Inflammatory macrophage treated with lipopolysaccharide for 1 hour (primary cell): ENCODE measurements at regions not wholly inside any gene's neighbourhood (a gene's known extent, or its start where the extent isn't known, plus 50 kb on each side); places are given as distances from the start of the nearest gene placed in this dataset.

Source experiments
- DNase-seq, 2 donors: peaks; one replicate each; pipeline ENCODE4 v3.0.0-alpha.2; 2020 to 2022

DNA sequence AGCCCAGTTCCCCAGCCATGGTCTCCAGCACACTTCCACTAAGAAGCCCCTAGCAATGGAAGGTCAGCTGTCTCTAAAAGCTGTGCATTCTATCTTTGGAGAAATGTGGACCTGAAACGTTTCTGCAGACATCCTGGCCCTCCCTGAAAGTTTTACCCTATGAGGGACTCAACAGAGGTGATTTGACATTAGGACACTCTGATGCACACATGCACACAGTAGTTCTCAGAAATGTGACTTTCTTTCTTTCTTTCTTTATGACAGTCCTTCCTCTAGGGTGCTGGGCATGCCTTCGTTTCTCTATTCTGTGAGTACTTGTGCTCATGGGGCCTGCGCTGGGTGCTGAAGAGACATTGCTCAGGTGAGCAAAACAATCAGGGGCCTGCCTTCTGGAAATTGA lies 857.3 kb downstream of the RNF144A start:
- no peak for DNase-seq

DNA sequence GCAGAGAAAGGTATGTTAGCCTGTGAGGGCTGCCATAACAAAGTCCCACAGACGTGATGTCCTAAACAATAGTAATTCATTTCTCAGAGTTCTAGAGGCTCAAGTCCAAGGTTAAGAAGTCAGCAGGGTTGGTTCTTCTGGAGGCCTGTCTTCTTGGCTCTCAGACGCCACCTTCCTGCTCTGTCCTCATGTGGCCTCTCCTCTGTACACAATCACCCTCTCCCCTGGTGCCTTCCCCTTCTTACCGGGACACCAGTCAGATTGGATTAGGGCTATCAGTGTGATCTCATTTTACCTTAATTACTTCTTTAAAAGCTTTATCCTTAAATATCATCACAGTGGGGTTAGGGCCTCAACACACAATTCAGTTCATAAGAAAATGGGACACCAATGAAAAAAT lies 860.5 kb downstream of the RNF144A start:
- DNase-seq: no peak

DNA sequence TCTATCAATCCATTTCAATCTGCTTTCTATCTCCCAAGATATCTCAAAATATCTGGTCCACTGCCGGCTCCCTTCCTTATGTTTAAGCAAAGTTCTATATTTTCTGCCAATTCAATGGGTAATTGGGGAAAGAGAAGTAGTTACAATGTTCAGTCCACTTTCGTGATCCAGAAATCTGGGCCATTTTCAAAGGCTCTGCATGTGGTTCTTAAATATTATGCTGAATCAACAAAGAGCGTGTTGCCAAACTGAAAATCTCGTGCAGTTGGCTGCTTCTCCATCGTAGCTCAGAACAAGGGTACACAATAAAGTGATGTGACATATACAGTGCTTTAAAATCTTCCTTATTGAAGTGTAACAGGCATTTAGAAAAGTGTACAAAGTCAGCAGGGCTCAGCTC lies 863.1 kb downstream of the RNF144A start:
- no peak for DNase-seq

GRCh38 chr2:7785700-7786099 lies 868.5 kb downstream of the RNF144A start:
- peak; percentile 6 to 9 for DNase-seq

GRCh38 chr2:7788736-7789135 lies 871.5 kb downstream of the RNF144A start:
- DNase-seq: no peak

DNA sequence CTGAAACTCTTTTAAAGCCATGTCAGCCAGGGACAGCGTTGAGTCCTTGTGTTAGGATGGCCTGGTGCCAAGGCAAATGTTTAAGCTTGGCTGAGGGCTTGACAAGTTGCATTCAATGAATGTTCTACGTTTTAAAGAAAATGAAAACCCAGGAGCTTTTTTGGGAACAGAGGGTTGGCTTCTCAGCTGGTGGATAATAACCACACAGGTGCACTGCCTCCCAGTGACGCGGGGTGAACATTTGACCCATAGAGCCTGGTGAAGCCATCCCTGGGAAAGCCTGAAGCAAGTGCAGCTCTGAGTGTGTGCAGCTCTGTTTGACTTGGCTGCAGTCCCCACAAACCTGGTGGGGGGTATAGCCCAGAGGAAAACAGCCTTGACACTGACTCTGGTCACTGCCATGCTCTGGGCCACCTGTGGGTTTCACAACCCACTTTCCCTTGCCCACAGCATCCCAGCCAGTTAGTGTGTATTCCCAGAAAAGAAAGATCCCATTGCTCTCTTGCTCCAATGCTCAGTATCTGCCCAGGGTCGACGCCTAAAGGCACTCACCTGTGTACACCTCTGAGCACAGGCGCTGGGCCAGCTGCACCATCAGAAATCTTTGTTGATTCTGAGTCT lies 874.9 kb downstream of the RNF144A start:
- no peak for DNase-seq

GRCh38 chr2:7795778-7796563 lies 878.8 kb downstream of the RNF144A start:
- peak; percentile 79 for DNase-seq

DNA sequence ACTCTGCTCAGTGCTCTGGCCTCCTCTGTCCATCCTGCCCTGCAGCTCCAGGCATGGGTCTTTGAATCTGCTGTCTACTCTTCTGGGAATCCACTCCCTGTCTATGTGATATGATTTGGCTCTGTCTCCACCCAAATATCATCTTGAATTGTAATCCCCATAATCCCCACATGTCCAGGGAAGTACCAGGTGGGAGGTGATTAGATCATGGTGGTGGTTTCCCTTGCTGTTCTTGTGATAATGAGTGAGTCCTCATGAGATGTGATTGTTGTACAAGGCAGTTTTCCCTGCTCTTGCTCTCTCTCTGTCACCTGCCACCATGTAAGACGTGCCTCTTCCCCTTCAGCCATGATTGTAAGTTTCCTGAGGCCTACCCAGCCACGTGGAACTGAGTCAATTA lies 881.8 kb upstream of the ID2 start:
- DNase-seq: peak; percentile 23 to 75

GRCh38 chr2:7801212-7801611 lies 880.6 kb upstream of the ID2 start:
- DNase-seq: no peak

DNA sequence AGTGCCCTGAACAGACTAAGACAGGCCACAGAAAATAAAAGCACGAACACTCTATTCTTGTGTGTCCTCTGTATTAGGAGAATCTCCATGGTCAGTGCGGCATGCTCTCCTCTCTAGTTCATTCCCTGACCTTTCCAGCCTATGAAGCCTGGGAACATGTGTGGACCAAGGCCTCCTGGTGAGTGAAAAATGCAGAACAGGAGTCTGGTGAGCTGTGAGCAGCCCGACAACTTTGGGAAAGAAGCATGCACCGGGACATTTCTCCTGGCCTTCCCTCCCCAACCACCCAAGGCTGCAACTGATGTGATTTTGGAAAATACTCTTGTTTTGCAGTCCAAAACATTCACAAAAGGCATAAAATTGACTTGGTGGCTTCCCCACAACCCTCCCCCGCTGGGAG lies 878.3 kb upstream of the ID2 start:
- no peak for DNase-seq

DNA sequence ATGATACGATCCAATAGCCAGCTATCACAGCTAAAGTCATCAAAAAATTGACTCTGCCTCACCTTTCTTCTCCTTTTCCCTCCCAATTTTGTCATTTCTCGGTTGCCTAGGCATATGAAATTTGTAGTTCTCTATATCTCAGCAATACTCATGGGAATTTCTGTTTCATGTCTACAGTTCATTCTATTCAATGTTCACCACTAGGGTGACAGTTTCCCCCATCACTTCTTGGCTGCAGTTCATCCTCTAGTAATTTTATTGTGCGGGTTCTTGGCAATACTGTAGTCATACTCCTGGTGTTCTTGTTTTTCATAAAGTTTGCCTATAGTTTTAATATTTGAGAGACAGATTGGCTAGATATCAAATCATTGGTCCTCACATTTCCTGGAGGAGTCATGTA lies 872.2 kb upstream of the ID2 start:
- DNase-seq: no peak

GRCh38 chr2:7811073-7811472 lies 870.8 kb upstream of the ID2 start:
- no peak for DNase-seq

GRCh38 chr2:7812231-7812995 lies 869.4 kb upstream of the ID2 start:
- no peak for DNase-seq

DNA sequence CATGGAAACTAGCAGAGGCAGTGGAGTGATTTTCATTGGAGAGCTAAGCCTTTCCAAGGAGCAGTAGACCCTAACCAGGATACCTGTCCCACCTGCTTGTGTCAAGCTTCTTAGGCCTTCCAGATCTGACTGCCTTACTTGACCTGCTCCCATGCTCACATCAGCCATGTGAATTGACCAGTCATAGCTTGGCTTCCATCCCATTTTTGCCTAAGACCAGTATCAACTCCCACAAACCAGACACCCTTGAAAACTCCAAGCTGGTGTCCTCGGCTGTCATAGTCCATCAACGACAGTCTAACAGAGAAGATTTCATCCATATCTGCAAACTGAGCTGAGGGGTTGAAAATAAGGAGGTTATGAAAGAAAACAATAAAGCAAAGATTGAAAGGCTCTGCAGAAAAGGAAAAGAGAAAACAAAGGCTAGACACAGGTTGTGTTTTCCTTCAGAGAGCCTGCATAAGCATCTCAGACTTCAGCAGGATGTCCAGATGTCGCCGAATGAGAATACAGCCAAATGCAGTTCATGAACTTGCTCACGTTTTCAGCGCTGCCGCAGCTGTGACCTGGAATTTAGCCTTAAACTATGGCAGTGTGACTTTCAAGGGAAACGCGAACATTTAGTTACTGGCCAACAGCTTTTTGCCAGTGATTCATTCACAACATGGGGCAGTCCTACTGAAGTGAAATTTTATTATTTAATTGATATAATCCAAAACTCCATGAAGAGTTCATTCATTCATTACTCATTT lies 868.1 kb upstream of the ID2 start:
- DNase-seq: no peak

DNA sequence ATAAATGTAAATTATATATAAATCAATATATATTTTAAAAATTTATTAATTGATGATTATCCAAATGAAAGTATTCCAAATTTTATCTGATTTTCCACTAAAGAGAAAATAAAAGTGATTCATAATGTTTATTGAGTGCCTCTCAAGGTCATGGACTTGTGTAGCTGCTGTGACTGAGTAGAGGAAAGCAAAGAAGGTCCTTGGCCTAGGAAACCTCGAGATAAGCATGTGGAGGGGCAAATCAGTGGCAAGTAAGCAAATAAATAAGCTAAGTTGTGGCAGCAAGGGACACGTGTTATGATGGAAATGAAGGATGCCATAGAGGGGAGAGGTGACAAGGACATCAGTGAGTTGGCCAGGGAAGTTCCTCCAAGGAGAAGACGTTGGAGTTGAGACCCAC lies 866.1 kb upstream of the ID2 start:
- DNase-seq: no peak

DNA sequence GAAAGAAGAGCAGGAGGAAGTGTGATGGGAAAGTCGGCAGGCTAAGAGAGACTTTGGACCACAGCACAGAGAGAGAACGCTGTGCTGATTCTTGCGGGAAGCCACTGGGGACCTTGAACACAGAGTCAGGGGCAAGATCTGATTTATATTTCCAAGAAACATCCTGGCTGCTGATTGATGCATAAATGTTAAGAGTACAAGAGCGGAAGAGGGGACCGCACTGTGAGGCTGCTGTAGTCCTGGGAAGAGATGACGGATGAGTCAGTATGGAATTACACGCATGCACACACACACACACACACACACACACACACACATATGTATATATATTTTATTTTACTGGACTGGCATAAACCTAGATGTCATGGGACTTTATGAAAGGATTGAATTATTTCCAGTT lies 865.6 kb upstream of the ID2 start:
- no peak for DNase-seq

- DNase-seq: no peak
These were observed 864.9 kb upstream of the ID2 start for GRCh38 chr2:7816944-7817343.

- no peak for DNase-seq
These were observed 862.5 kb upstream of the ID2 start for GRCh38 chr2:7819316-7819715.

DNA sequence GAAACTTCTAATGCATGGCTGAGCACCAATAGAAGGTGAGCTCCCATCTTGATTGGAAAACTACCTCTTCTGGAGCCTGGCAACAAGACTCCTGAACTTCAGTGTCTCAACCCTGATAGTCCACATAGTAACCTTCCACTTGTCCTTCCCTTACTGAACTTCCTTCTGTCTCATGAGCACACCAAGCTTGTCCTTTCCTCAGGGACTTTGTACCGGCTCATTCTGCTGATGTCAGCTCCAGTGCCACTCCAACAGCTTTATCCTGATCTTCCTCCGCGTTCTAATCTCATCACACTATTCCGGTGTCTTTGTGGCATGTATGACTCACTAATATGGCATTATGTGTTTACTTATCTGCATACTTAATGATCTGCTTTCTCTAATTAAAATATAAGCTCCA lies 862.0 kb upstream of the ID2 start:
- no peak for DNase-seq

DNA sequence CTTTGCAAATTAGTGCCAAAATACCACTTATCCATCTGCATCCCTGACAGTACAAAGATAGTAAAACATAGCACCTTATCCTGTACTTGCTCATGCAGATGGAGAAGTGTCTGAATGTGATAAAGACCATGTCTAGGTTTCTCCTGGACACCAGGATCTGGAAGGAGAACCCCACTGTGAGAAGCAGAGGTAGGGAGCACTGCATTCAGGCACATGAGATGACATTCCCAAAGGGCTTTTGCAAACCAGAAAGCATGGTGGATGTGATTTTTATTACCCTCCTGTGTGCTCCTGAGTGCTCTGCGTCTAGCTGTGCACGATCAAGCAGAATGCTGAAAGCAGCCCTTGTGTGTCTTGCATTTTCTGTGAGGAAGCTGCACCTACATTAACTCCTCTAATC lies 857.6 kb upstream of the ID2 start:
- no peak for DNase-seq

GRCh38 chr2:7825591-7826312 lies 856.1 kb upstream of the ID2 start:
- DNase-seq: no peak

- no peak for DNase-seq
These were observed 855.2 kb upstream of the ID2 start for GRCh38 chr2:7826656-7827055.

- no peak for DNase-seq
These were observed 852.6 kb upstream of the ID2 start for GRCh38 chr2:7829241-7829640.
